GM12874 (cell line): ENCODE measurements at regions not wholly inside any gene's neighbourhood (a gene's known extent, or its start where the extent isn't known, plus 50 kb on each side); places are given as distances from the start of the nearest gene placed in this dataset.

ENCODE experiments used
- CTCF ChIP-seq: IDR thresholded peaks from 2 replicates; pipeline ENCODE4 v1.5.1; 2011; ENCODE audit warnings: low read depth, mild to moderate bottlenecking, control low read depth, low read length, moderate library complexity; ENCODE audit not compliant: insufficient read depth

GRCh38 chr2:238659231-238659630 is 188.7 kb upstream of the TWIST2 start:
- no peak for TF ChIP-seq CTCF

- no peak for TF ChIP-seq CTCF
Measured at GRCh38 chr2:238663586-238663985, 184.3 kb upstream of the TWIST2 start.

GRCh38 chr2:238665919-238666318 is 182.0 kb upstream of the TWIST2 start:
- TF ChIP-seq CTCF = no peak

GRCh38 chr2:238666543-238666942 is 181.3 kb upstream of the TWIST2 start:
- no peak for TF ChIP-seq CTCF

GRCh38 chr2:238667008-238667407 is 180.9 kb upstream of the TWIST2 start:
- no peak for TF ChIP-seq CTCF

- no peak for TF ChIP-seq CTCF
Measured at GRCh38 chr2:238667639-238668038, 180.2 kb upstream of the TWIST2 start.

GRCh38 chr2:238668426-238668825 is 179.5 kb upstream of the TWIST2 start:
- TF ChIP-seq CTCF = no peak

- TF ChIP-seq CTCF = no peak
Measured at GRCh38 chr2:238669046-238669445, 178.8 kb upstream of the TWIST2 start.
